GM23338 (cell line): ENCODE measurements at regions not wholly inside any gene's neighbourhood (a gene's known extent, or its start where the extent isn't known, plus 50 kb on each side); places are given as distances from the start of the nearest gene placed in this dataset.

Source experiments
- ATAC-seq: fragments of 200-7000 bp; cut with Tn5 transposase; 3 replicates; pipeline ENCODE4 v1.9.1; 2020
- DNase-seq: peaks from one replicate; pipeline ENCODE4 v3.0.0-alpha.2; 2015; ENCODE audit warnings: low spot score
- H2AFZ ChIP-seq: fragments of 200-600 bp; sonication (generic); 2 replicates; pipeline ENCODE4 v1.8.0; 2016; ENCODE audit warnings: antibody characterized with exemption, mild to moderate bottlenecking, moderate library complexity
- H3F3A ChIP-seq: fragments of 200-600 bp; sonication (generic); replicated peaks from 2 replicates; pipeline ENCODE4 v1.8.0; 2017; ENCODE audit warnings: antibody characterized with exemption, mixed run types, low read depth
- H3K27ac ChIP-seq: fragments of 200-600 bp; sonication (generic); 2 replicates; pipeline ENCODE4 v1.6.1; 2016; ENCODE audit warnings: low read depth
- H3K27me3 ChIP-seq: fragments of 200-600 bp; sonication (generic); 2 replicates; pipeline ENCODE4 v1.8.0; 2016; ENCODE audit warnings: mild to moderate bottlenecking, mixed run types, moderate library complexity; ENCODE audit not compliant: insufficient read depth
- H3K36me3 ChIP-seq: fragments of 200-600 bp; sonication (generic); 2 replicates; pipeline ENCODE4 v1.8.0; 2016; ENCODE audit warnings: mild to moderate bottlenecking; ENCODE audit not compliant: insufficient read depth
- H3K4me1 ChIP-seq: fragments of 200-600 bp; sonication (generic); 2 replicates; pipeline ENCODE4 v1.8.0; 2016; ENCODE audit warnings: mild to moderate bottlenecking, moderate library complexity; ENCODE audit not compliant: insufficient read depth
- H3K4me2 ChIP-seq: fragments of 200-600 bp; sonication (generic); 2 replicates; pipeline ENCODE4 v1.7.1; 2017; ENCODE audit warnings: mixed run types
- H3K4me3 ChIP-seq: fragments of 200-600 bp; sonication (generic); 2 replicates; pipeline ENCODE4 v1.6.1; 2016; ENCODE audit warnings: mixed run types
- H3K79me2 ChIP-seq: fragments of 200-600 bp; sonication (generic); replicated peaks from 2 replicates; pipeline ENCODE4 v1.8.0; 2017; ENCODE audit warnings: mild to moderate bottlenecking; ENCODE audit not compliant: insufficient read depth
- H3K9me2 ChIP-seq: fragments of 200-600 bp; sonication (generic); 2 replicates; pipeline ENCODE4 v1.8.0; 2017; ENCODE audit not compliant: insufficient read depth
- H4K20me1 ChIP-seq: fragments of 200-600 bp; sonication (generic); replicated peaks from 2 replicates; pipeline ENCODE4 v1.8.0; 2017; ENCODE audit warnings: mild to moderate bottlenecking; ENCODE audit not compliant: insufficient read depth
- H3K27ac Mint-ChIP-seq: 2 replicates; pipeline ENCODE4 v1.8.0; 2020; ENCODE audit warnings: inconsistent platforms, mild to moderate bottlenecking, moderate library complexity, mixed read lengths
- H3K27me3 Mint-ChIP-seq: 3 replicates; pipeline ENCODE4 v1.8.0; 2022; ENCODE audit warnings: low read depth, mild to moderate bottlenecking, moderate library complexity, mixed read lengths, inconsistent platforms; ENCODE audit not compliant: insufficient read depth, poor library complexity
- H3K36me3 Mint-ChIP-seq: 3 replicates; pipeline ENCODE4 v1.8.0; 2021; ENCODE audit warnings: low read depth, mild to moderate bottlenecking, inconsistent platforms, moderate library complexity, mixed read lengths
- H3K4me1 Mint-ChIP-seq: 3 replicates; pipeline ENCODE4 v1.8.0; 2020; ENCODE audit warnings: mild to moderate bottlenecking, inconsistent platforms, mixed read lengths
- H3K4me3 Mint-ChIP-seq: 3 replicates; pipeline ENCODE4 v1.8.0; 2021; ENCODE audit warnings: moderate library complexity, mild to moderate bottlenecking, inconsistent platforms, mixed read lengths
- H3K9me3 Mint-ChIP-seq: 3 replicates; pipeline ENCODE4 v1.8.0; 2020; ENCODE audit warnings: moderate library complexity, mild to moderate bottlenecking, inconsistent platforms, mixed read lengths
- CREB1 ChIP-seq: fragments of 250-450 bp; sonication (Bioruptor Pico); IDR thresholded peaks from 2 replicates; pipeline ENCODE4 v1.5.0; 2020; ENCODE audit warnings: low read depth, mild to moderate bottlenecking, moderate library complexity
- EZH2 ChIP-seq: fragments of 200-600 bp; sonication (generic); IDR thresholded peaks from one replicate; pipeline ENCODE4 v1.8.0; 2017; ENCODE audit warnings: antibody characterized with exemption, mild to moderate bottlenecking, low read depth; ENCODE audit not compliant: unreplicated experiment
- EZH2phosphoT487 ChIP-seq: fragments of 200-600 bp; sonication (generic); IDR thresholded peaks from one replicate; pipeline ENCODE4 v1.8.1; 2018; ENCODE audit warnings: antibody characterized with exemption; ENCODE audit not compliant: unreplicated experiment
- JUNB ChIP-seq: IDR thresholded peaks from one replicate; pipeline ENCODE4 v1.6.1; 2016; ENCODE audit warnings: antibody characterized with exemption; ENCODE audit not compliant: unreplicated experiment
- NANOG ChIP-seq: IDR thresholded peaks from 2 replicates; pipeline ENCODE4 v1.6.1; 2016; ENCODE audit warnings: antibody characterized with exemption, borderline replicate concordance
- POLR2AphosphoS5 ChIP-seq: IDR thresholded peaks from 2 replicates; pipeline ENCODE4 v1.6.1; 2016; ENCODE audit warnings: antibody characterized with exemption, low read depth
- STAT1 ChIP-seq: IDR thresholded peaks from one replicate; pipeline ENCODE4 v1.6.1; 2016; ENCODE audit warnings: antibody characterized with exemption; ENCODE audit not compliant: unreplicated experiment
- ZNF114 ChIP-seq: fragments of 250-450 bp; sonication (Bioruptor Pico); IDR thresholded peaks from 2 replicates; pipeline ENCODE4 v1.5.0; 2020; ENCODE audit warnings: mild to moderate bottlenecking, moderate library complexity
- ZNF331 ChIP-seq: fragments of 250-450 bp; sonication (Bioruptor Pico); IDR thresholded peaks from 2 replicates; pipeline ENCODE4 v1.5.0; 2020; ENCODE audit warnings: low read depth, mild to moderate bottlenecking, moderate library complexity
- TF ChIP-seq, protein P1 (sequence below), 2 experiments: fragments of 200-600 bp in 1 of 2; sonication (generic) in 1 of 2; conservative IDR thresholded peaks; 2 replicates each; pipeline versions ENCODE4 v1.5.1 to v1.6.1; 2016 to 2017; ENCODE audit warnings: antibody characterized with exemption in 2 of 2, low read depth in 2 of 2, mild to moderate bottlenecking in 2 of 2, moderate library complexity in 1 of 2
- TF ChIP-seq, protein P2 (sequence below): IDR thresholded peaks from one replicate; pipeline ENCODE4 v1.6.1; 2018; ENCODE audit warnings: antibody characterized with exemption; ENCODE audit not compliant: unreplicated experiment
- TF ChIP-seq, protein P3 (sequence below): IDR thresholded peaks from 2 replicates; pipeline ENCODE4 v1.6.1; 2016; ENCODE audit warnings: antibody characterized with exemption

DNA sequence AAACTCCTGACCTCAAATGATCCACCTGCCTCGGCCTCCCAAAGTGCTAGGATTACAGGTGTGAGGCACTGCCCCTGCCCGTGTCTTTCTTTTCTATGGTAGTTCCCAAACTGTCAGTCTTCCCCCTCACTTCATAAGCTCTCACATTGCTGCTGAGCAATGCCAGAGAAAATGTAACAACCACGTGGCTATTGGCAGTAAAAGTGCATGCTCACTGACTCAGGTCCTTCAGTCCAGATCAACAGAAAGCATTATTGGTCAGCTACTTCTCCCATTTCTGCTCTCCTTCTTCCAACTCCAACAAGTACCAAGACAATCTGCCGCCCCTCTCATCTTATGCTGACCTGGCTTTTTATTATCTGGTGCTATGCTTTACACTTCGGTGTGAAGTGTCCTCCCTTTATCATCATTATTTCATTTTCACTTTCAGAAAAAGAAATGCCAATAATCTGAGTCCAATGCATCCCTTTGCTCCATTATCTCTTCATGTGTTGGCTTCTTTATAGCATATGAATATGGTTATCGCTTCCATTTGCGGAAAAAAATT is 133.8 kb upstream of the UGT8 start (continued):
- TF ChIP-seq, protein P1, sequence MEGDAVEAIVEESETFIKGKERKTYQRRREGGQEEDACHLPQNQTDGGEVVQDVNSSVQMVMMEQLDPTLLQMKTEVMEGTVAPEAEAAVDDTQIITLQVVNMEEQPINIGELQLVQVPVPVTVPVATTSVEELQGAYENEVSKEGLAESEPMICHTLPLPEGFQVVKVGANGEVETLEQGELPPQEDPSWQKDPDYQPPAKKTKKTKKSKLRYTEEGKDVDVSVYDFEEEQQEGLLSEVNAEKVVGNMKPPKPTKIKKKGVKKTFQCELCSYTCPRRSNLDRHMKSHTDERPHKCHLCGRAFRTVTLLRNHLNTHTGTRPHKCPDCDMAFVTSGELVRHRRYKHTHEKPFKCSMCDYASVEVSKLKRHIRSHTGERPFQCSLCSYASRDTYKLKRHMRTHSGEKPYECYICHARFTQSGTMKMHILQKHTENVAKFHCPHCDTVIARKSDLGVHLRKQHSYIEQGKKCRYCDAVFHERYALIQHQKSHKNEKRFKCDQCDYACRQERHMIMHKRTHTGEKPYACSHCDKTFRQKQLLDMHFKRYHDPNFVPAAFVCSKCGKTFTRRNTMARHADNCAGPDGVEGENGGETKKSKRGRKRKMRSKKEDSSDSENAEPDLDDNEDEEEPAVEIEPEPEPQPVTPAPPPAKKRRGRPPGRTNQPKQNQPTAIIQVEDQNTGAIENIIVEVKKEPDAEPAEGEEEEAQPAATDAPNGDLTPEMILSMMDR (conservative IDR thresholded peaks at IDR 0.05; ENCODE audit: low read depth in 2 of 2): no peak
- TF ChIP-seq, protein P2, sequence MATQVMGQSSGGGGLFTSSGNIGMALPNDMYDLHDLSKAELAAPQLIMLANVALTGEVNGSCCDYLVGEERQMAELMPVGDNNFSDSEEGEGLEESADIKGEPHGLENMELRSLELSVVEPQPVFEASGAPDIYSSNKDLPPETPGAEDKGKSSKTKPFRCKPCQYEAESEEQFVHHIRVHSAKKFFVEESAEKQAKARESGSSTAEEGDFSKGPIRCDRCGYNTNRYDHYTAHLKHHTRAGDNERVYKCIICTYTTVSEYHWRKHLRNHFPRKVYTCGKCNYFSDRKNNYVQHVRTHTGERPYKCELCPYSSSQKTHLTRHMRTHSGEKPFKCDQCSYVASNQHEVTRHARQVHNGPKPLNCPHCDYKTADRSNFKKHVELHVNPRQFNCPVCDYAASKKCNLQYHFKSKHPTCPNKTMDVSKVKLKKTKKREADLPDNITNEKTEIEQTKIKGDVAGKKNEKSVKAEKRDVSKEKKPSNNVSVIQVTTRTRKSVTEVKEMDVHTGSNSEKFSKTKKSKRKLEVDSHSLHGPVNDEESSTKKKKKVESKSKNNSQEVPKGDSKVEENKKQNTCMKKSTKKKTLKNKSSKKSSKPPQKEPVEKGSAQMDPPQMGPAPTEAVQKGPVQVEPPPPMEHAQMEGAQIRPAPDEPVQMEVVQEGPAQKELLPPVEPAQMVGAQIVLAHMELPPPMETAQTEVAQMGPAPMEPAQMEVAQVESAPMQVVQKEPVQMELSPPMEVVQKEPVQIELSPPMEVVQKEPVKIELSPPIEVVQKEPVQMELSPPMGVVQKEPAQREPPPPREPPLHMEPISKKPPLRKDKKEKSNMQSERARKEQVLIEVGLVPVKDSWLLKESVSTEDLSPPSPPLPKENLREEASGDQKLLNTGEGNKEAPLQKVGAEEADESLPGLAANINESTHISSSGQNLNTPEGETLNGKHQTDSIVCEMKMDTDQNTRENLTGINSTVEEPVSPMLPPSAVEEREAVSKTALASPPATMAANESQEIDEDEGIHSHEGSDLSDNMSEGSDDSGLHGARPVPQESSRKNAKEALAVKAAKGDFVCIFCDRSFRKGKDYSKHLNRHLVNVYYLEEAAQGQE: no peak
- TF ChIP-seq POLR2AphosphoS5: no peak
- TF ChIP-seq ZNF331: no peak
- no peak for TF ChIP-seq EZH2
- no peak for TF ChIP-seq NANOG
- TF ChIP-seq, protein P3, sequence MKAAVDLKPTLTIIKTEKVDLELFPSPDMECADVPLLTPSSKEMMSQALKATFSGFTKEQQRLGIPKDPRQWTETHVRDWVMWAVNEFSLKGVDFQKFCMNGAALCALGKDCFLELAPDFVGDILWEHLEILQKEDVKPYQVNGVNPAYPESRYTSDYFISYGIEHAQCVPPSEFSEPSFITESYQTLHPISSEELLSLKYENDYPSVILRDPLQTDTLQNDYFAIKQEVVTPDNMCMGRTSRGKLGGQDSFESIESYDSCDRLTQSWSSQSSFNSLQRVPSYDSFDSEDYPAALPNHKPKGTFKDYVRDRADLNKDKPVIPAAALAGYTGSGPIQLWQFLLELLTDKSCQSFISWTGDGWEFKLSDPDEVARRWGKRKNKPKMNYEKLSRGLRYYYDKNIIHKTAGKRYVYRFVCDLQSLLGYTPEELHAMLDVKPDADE: no peak
- no peak for TF ChIP-seq EZH2phosphoT487
- TF ChIP-seq ZNF114: no peak
- no peak for TF ChIP-seq JUNB

DNA sequence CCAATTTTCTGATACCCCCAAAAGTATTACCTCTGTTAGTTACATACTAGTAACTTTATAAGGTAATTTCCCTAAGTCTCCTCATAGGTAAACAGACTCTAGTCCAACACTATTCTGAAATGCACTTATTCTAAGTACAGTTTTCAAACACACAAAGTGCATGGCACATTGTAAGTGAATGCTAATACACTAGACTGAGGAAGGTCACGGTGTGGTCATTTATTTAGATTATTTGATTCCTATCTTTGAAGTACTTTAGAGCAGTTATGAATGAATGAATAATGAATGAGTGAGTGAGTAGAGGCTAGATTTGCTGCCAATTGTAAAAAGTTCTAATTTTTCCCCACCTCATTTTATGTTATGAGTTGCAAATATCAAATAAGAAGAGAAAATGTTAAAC is 132.8 kb upstream of the UGT8 start:
- Mint-ChIP-seq H3K4me1 (peaks cover under 1% of the 10 kb centered on the region; the same call in 2 of the 3 replicates), H3K27ac (no peak overlapping the region)

More for the DNA sequence above, 132.8 kb upstream of the UGT8 start:
- Histone ChIP-seq H3K79me2 (no peaks in the 10 kb centered on the region), H4K20me1 (no peaks in the 10 kb centered on the region), H3K36me3 (no peaks in the 10 kb centered on the region), H3K4me1 (0 out of 2 replicates have a peak, but pooled peaks cover 4% of the 10 kb centered on the region), H2AFZ (no peak overlapping the region), H3K9me2 (0 out of 2 replicates have a peak, but pooled peaks cover 2% of the 10 kb centered on the region), H3K4me2 (no peak overlapping the region), H3K27ac (no peak overlapping the region), H3F3A (no peaks in the 10 kb centered on the region), H3K27me3 (no peaks in the 10 kb centered on the region), H3K4me3 (no peak overlapping the region)
- Mint-ChIP-seq H3K27me3 (no peaks in the 10 kb centered on the region), H3K9me3 (no peaks in the 10 kb centered on the region), H3K36me3 (no peaks in the 10 kb centered on the region), H3K4me3 (no peak overlapping the region)
- no peak for ATAC-seq
- no peak for DNase-seq
- no peak for TF ChIP-seq CREB1
- TF ChIP-seq NANOG: no peak
- TF ChIP-seq STAT1: no peak
- TF ChIP-seq, protein P1 (conservative IDR thresholded peaks at IDR 0.05; ENCODE audit: low read depth in 2 of 2): no peak
- TF ChIP-seq, protein P3: no peak
- no peak for TF ChIP-seq JUNB
- TF ChIP-seq, protein P2: no peak
- no peak for TF ChIP-seq ZNF114
- no peak for TF ChIP-seq POLR2AphosphoS5
